HG02973 (cell line): ENCODE measurements at regions not wholly inside any gene's neighbourhood (a gene's known extent, or its start where the extent isn't known, plus 50 kb on each side); places are given as distances from the start of the nearest gene placed in this dataset.

Source experiments
- ATAC-seq: cut with Tn5 transposase; IDR thresholded peaks from one replicate; pipeline ENCODE4 v1.9.1; 2021; ENCODE audit warnings: moderate library complexity; ENCODE audit not compliant: unreplicated experiment

DNA sequence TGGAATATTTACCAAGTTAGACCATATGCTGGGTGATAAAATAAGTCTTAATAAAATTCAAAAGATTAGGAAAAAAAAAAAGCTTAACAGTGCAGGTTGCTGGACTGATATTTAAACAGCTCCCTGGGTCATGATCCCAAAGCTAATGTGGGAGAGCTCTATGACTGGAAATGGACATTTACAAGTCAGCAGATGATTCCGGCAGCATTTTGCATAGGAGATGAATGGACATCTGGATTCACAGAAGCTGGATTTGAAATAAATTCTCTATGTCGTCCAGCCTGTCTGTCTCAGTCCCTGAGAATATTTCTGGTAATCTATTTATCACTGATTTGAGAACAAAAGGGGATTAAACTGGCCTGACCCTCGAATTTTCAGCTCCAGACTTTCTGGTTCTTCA, 52.3 kb upstream of the KLHL25 start:
- ATAC-seq = no peak

DNA sequence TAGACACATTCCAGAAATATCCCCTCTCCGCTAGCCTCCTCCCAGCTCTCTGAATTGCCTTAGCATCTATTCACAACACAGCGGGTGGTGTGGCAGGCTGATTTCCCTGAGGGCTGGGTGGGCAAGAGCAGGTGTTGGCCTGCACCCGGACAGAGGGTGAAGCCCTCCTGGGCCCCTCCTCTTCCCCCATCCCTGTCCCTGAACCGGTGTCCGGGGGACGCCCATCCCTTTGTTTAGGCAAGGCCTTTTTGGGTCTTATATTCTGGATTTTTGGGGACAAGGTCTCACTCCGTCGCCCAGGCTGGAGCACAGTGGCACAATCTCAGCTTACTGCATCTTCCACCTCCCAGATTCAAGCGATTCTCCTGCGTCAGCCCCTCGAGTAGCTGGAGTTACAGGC, 55.2 kb upstream of the KLHL25 start:
- no peak for ATAC-seq

DNA sequence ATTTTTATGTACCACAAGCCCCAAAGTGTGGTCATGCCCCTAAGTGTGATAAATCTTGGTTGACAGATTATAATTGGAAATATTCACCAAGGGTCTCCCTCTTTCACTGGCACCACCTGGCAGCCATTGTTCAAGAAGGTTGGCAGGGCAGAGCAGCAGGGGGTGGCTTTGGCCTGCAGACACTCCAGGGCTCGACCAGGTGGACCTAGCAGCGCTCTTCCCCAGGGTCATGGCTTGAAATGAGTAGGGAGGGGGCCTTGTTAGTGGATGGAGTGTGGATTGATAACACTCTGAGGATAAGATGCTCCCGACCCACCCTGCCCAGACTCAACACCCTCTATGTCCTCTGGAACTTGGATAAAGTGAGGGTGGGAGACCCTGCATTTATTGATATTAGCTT, 58.2 kb upstream of the KLHL25 start:
- ATAC-seq = no peak

DNA sequence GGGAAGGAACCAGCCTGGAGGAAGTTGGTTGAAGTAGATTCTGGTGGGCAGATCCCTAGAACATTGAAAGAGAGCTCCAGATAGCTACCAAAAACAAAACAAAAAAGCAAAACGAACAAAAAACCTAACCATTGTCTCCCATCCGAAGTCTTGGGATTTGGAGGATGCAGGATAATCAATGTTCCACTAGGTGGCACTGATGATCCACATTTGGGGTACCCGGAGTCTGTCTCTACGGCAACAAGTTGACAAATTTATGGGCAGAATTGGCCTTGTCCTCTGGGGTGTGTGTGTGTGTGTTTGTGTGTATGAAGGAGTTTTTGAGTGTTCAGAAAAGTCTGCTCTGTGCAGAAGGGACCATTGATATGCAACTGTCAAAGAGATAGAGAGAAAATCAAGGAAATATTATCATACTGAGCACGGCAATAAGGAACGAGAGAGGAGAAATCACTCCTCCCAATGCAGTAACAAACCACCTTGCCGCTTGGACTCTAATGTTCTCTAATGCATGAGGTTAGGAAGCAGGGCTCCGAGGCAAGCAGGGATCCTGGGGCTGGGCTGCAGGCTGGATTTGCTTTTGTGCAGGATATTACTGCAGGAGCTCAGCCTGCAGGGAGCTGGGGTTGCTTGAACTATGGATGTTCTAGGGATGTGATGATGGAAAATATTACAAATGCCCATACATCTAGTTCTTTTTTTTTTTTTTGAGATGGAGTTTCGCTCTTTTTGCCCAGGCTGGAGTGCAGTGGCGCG, 59.8 kb upstream of the KLHL25 start:
- peak; percentile 69 for ATAC-seq

DNA sequence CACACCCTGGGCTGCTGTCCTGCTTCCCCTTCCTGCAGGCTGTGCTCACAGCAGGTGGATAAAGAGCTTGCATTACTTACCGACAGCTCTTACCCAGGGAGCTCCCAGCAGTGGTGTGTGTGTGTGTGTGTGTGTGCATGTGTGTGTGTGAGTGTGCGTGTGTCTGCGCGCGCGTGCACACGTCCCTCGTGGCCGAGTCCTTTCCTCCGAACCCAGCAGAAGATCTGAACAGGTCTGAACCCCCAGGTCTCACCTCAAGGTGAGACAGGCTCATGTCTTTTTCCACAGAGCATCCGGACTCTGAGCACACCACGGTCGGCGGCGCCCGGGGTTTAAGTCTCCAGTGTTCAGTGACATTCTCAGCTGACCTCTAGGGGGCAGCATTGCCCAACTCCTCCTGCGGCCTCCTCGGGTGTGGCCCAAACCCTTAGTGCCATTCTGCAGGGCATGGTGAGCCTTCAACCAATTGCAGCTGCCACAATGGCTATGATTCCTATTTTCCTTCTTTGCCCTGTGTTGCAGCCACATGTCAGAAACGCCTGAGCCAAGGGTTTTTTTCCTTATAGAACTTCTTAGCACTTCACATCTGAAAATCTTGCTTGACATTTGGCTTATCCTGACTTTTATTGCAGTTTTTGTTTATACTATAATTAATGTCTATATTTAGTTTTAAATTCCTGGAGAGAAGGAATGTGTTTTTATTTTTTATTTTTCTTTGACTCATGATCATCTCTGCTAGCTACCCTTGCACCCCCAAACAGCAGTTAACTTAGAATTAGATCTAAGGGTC, 64.1 kb upstream of the KLHL25 start:
- ATAC-seq = peak; percentile 92

DNA sequence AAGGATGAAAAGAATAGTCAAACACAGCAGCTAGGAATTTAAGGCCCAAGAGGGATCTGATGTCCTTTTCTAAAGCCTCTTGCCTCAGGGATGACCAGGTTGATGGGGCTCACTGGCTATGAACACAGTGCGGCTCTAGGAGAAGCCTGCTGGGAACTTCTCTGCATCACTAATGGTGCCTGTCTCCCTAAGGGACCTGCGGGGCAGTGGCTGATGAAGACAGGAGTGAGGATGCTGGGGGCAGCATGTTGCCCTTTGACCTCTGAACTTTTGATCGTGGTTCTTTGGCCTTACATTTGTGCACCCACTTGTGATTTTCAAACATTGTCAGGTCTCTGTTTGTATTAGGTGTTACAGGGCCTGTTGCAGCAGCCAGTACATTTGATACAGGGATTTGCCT, 64.9 kb upstream of the KLHL25 start:
- ATAC-seq = no peak

DNA sequence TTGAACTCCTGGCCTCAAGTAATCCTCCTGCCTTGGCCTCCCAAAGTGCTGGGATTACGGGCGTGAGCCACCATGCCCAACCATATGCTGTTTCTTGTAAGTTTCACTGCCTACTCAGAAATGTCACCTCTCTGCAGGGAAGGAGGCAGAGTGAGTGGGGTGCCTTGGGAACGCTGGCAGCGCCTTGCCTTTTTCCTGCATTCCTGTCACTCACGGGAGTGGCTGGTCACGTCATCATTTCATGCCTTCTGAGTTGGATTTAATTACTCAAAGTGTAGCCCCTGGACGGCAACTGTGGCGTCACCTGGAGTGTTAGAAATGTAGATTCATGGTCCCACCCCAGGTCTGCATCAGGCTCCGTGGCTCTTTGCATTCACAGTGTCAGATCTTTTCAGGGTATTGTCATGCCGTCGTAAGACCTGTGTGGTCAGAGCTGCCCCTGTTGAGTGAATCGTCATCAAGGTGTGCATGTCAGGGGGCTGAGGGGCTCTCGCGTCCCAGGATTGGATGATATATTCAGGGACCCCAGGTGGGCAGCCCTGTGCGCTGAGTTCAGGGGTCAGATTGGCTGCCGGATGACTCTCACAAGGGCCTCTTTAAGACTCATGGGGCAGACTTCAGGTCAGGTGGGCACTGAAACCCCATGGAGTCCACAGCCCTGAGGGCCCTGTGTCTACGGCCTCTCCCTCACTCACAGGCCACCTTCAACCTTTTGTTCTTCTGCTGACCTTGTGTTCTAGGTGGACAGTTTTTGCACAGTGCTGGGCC, 65.9 kb upstream of the KLHL25 start:
- no peak for ATAC-seq

DNA sequence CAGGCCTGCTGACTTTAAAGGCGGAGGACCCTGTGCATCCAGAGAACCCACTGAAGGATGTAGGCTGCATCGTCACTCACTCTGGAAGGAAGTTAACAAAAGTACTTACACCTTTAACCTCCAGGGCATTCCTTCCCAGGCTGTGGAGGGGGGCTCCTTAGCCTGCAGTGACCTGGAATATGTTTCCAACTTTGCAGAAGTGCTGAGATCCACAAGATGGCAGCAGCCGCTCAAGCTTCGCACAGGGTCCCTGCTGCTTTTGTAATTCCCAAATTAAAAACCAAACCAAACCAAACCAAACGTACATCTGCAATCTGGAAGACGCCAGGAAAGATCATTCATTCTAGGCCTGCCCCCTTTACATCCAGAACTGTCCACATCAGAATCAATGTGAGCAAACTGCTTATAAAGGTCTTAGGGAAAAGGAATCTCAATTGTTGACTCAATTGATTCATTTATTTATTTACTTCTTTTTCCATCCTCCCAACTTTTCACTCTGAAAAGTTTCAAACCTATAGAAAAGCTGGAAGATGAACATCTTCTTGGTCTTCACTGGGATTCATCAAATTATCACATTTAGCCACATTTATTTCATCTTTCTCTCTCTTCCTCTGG, 70.5 kb upstream of the KLHL25 start:
- no peak for ATAC-seq

DNA sequence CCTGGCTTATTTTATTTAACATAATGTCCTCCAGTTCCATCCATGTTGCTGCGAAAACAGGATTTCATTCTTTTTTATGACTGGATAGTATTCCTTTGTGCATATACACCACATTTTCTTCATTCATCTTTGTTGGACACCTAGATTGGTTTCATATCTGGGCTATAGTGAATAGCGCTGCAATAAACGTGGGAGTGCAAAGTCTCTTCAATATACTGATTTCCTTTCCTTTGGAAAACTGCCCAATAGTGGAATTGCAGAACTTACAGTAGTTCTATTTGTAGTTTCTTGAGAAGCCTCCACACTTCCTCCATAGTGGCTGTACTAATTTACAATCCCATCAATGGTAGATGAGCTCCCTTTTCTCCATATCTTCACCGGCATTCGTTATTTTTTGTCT, 72.5 kb upstream of the KLHL25 start:
- ATAC-seq = no peak

DNA sequence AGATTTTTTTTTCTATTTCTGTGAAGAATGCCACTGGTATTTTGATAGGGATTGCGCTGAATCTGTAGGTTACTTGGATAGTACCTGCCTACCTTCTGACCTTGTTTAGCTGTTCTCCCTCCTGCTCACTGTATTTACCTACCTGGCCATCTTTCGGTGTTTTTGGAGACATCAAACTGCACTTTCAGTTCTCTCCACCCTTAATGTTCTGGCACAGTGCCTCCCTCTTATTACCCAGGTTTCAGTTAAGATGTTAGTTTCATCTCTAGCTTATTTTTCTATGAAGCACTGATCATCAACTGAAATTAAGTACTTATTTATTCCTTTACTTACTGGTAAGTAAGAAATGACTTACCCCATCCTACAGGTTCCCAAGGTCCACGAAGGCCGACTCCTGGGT, 74.4 kb upstream of the KLHL25 start:
- no peak for ATAC-seq

DNA sequence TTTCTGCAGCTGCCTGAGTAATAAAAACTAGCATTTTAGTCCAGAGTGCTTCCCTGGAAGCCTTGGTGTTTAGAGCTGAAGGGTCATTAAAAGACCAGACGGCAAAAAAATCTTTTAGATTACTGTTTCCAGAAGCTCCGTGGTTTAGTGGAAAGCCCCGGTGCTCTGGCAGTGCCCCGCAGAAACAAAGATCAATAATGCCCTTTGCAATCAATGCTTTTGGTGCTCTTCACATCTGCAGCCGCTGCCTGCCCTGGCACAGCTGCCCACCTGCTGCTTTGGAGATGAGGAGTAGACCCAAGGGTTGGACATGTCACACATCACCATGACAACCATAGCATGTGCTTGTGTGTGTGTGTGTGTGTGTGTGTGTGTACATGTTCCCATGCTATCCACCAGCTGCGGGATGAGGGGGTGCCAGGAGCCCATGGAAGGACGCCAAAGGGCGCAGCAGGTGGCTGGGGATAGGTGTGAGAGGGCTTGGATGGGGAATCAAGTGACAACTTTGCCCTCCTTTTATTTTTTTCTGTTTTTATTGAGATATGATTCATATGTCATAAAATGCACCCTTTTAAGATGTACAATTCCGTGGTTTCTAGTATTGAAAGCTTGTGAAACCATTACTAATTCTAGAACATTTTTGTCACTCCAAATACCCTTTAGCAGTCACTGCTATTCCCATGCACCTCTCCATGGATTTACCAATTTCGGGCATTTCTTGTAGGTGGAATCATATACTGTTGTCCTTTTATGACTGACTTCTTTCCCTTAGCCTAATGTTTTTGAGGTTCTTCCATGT, 75.7 kb upstream of the KLHL25 start:
- no peak for ATAC-seq

DNA sequence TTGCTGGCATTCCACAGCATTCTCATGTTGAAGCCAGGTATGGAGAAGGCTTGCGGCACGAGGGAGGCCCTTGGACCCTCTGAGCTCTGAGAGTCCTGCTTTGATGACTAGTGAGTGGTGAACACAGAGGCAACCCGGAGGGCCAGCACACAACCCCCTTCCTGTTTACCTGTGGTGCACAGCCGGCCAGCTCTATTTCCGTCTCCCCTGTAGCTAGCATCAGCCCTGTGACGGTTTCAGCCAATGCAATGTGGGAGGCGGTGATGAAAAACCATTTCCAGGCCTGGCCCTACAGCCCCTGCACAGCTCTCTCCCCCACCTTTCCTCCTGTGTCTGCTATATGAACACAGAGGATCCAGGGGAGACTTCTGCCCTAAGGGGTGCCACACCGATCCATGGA, 76.8 kb upstream of the KLHL25 start:
- no peak for ATAC-seq

DNA sequence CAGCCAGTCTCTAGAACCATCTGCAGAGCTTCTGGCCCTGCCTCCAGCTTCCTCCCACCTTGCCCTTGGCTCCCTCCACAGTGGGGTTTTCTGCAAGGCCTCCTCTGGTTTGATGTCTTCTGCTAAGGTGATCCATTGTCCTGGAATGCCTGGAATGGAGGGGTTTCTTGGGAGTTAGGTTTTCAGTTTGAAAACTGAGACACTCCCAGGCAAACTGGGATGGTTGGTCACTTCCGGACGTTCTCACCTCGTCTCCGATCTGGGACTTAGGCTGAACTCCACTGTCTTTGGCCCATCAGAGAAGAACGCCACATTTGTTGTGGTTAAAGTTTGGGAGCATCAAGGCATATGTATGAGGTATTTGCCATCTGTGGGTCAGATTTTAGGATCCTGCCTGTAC, 77.4 kb upstream of the KLHL25 start:
- no peak for ATAC-seq

DNA sequence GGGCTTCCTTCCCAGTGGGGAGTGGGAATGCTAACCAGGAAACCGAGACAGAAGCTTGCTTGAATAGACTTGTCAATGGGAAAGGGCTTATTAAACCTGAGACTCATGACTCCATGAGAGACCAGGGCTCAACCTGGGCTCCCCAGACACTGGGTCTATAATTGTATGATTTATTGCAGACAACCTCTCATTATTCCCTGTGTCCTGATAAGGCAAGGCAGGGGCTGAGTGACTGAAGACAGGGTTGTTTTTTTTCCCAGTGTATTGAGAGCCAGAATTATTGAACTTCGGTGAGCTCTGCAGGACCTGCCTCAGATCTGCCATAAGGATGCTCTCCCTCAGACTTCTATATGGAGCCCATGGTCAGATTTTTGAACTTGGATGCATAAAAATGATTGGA, 79.5 kb upstream of the KLHL25 start:
- no peak for ATAC-seq

DNA sequence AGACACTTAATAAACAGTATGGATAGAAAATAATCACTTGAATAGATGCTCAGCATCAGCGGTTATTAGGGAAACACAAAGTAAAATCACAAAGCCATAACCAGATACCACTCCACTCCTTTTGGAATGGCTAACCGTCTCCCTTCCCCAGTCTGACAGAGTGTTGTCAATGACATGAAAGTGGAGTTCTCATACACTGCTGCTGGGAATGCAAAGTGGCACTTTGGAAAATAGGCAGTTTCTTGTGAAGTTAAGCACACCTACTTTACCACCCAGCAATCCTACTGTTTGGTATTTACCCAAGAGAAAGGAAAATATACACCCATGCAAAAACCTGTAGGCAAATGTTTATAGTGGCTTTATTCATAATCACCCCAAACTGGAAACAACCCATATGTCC, 81.0 kb upstream of the KLHL25 start:
- ATAC-seq = no peak

DNA sequence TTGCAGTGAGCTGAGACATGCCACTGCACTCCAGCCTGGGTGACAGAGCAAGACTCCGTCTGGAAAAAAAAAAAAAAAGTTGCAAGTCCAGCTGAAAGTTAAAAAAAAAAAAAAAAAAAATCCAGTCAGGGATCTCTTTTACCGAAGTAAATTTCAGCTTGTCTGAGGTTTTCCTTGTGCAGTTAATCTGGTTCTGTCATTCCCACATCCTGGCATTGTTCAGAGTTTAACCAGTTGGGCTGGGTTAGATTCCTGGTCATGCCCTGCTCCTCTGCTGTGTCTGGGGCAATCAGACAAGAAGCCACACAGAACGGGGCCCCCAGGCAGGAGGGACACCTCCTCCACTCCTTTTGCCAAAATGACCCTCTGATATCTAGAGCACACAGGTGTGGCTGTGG, 84.1 kb upstream of the KLHL25 start:
- ATAC-seq = no peak

DNA sequence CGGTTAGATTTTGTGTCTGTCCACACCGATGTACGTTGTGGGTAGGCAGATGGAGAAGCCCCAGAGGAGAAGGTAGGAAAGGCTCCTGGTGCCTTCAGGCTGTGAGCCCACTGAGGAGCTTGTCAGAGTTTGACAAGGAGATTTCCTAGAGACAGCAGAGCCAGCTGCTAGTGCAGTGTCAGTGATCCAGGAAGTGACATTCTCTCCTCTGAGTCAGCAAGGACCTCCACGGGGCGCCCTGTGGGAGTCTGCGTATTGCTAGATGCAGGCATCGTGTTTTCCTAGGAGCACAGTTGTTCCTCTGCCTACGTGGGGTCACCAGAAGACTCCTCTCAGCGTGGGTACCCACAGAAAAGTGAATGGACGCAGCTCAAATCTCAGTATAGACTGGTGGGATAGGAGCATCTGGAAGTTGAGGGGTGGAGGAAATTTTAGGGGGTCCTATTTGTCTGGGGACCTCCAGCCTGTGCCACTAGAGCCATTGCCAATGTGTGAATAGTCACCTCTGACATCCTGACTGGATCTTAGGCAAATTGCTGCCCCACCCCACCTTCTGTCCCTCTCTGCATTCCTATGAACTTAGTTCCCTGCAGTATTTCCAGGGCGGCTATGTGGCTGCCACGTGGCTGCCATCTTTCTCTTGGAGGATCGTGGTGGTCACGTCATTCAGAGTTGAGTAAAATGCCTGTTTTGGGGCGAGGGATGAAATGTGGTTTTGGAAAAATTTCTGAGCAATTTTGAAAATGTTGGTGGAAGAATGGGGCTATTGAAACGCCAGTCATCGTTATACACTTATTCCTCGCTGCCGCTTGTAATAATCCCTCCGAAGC, 84.8 kb upstream of the KLHL25 start:
- ATAC-seq = no peak

DNA sequence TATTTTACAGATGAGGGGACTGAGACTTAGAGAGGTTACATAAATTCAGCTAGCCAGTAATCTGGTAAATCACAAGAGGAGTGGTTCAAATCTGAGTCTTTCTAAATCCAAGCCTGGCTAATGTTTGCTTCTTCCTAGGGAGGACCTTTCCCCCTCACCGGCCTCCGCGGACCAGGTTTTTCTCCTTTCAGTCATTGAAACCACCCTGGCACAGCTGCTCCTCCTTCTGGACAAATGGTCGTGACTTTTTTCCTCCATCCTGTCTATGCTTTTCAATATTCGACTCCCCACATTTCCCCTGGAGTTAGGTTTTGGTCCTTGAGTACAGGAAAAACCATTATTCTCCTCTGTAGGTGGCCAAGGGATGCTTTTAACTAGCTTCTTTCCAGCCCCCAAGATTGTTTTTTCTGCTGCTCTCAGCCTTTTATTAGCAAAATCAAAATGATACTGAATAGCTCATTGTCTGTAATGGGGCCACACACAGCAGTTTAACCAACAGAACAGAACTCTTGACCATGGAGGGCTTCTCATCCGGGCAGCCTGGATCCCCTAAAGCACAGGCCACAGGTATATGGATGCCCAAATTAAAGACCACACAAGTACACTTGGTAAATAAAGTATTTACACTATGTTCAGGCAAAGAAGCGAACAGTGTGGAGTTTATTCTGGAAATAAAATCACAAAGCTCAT, 85.9 kb upstream of the KLHL25 start:
- ATAC-seq = no peak

DNA sequence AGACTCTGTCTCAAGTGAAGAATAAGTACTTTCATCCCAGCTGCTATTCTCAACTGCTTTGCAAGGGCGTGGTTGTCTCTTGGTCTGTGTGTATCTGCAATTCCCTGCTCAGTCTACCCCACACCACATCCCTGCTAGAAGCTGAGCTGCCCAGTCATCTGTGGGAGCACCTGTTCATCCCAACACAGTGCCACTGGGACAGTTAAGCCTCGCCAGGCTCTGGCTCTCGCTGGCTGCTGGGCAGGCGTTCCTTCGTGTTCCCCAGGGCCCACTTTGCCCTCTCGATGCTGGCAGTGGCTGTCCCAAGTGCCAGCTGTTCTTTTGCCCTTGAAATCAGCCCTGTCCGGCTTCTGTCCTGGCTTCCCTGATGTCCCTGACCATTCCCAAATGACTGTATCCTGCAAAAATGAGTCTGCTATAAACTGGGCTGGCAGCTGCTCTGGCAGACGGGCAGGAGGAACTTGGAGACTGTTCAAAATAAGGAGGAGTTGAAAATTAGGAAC, 91.6 kb upstream of the KLHL25 start:
- no peak for ATAC-seq
